Loucy (cell line): ENCODE measurements at regions not wholly inside any gene's neighbourhood (a gene's known extent, or its start where the extent isn't known, plus 50 kb on each side); places are given as distances from the start of the nearest gene placed in this dataset.

ENCODE experiments used
- EZH2phosphoT487 ChIP-seq: fragments of 200-600 bp; IDR thresholded peaks from 2 replicates; pipeline ENCODE4 v1.6.1; 2018; ENCODE audit warnings: antibody characterized with exemption, mild to moderate bottlenecking, moderate library complexity, borderline replicate concordance
- TF ChIP-seq, protein P1 (sequence below): fragments of 200-600 bp; sonication (generic); conservative IDR thresholded peaks from 2 replicates; pipeline ENCODE4 v1.5.1; 2014; ENCODE audit warnings: mild to moderate bottlenecking, antibody characterized with exemption, low read length

DNA sequence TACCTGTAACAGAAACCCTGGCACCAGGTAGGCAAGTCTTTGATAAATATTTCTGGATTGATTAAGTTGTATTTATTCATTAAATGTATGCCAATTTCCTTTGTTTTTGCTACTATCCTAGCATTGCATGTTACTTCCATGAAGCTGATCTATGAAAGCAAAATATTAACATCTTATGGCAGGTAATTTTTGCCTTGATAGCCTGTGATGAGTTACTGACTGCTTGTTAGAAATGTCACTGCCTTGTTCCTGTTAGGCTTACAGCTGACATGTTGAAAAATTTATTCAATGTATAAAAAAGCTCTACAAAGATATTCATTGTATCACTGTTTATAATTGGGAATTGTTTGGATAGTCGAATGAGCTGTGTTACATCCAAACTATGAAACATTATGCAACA, 830.1 kb downstream of the TUSC7 start:
- TF ChIP-seq, protein P1, sequence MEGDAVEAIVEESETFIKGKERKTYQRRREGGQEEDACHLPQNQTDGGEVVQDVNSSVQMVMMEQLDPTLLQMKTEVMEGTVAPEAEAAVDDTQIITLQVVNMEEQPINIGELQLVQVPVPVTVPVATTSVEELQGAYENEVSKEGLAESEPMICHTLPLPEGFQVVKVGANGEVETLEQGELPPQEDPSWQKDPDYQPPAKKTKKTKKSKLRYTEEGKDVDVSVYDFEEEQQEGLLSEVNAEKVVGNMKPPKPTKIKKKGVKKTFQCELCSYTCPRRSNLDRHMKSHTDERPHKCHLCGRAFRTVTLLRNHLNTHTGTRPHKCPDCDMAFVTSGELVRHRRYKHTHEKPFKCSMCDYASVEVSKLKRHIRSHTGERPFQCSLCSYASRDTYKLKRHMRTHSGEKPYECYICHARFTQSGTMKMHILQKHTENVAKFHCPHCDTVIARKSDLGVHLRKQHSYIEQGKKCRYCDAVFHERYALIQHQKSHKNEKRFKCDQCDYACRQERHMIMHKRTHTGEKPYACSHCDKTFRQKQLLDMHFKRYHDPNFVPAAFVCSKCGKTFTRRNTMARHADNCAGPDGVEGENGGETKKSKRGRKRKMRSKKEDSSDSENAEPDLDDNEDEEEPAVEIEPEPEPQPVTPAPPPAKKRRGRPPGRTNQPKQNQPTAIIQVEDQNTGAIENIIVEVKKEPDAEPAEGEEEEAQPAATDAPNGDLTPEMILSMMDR = no peak
- TF ChIP-seq EZH2phosphoT487 = no peak
